HG03280 (cell line): ENCODE measurements at regions not wholly inside any gene's neighbourhood (a gene's known extent, or its start where the extent isn't known, plus 50 kb on each side); places are given as distances from the start of the nearest gene placed in this dataset.

ENCODE experiments used
- ATAC-seq: cut with Tn5 transposase; IDR thresholded peaks from one replicate; pipeline ENCODE4 v1.9.1; 2021; ENCODE audit warnings: mild to moderate bottlenecking, moderate library complexity; ENCODE audit not compliant: unreplicated experiment

DNA sequence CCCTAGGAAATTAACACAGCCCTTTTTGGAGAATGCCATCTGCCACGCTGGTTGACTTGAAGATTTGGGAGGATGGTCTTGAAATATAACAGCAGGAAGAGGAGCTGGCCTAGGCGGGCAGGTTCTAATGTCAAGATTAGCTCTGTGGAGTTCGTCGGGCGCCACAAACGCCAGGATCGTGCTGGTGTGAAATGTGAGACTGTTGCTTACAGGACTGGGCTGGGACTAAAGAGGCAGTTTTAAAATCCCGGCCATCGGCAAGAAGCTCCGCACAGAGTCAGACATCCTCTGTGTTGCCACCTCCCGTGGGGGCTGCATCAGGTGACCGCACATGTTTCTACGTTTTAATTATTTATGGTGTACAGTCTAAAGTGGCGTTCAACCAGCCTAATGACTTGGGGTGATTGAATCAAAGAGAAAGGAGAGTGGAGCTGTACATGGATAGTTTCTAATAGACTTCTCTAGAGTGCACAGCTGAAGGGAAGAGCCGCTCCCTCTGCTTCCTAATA lies 99.4 kb upstream of the BCL11A start:
- no peak for ATAC-seq

GRCh38 chr2:60657673-60658072 lies 98.4 kb upstream of the PAPOLG start:
- ATAC-seq, result no peak

DNA sequence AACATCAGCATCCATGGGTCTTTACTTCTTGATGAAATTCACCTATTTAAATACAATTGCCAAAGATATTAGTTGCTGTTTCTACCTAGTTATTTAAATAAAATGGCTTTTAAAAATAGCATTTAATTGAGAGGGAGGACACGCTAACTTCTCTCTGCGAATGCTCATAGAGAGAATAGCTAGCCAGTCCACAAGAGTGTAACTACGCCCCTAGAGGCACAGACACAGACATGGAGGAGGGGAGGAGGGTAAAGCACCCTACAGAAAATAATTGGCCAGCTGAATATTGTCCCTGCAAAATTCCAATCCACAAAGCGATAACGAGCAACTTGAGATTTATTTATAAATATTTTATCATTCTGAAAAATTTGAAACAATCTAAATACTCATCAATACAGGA lies 97.0 kb upstream of the PAPOLG start:
- no peak for ATAC-seq

DNA sequence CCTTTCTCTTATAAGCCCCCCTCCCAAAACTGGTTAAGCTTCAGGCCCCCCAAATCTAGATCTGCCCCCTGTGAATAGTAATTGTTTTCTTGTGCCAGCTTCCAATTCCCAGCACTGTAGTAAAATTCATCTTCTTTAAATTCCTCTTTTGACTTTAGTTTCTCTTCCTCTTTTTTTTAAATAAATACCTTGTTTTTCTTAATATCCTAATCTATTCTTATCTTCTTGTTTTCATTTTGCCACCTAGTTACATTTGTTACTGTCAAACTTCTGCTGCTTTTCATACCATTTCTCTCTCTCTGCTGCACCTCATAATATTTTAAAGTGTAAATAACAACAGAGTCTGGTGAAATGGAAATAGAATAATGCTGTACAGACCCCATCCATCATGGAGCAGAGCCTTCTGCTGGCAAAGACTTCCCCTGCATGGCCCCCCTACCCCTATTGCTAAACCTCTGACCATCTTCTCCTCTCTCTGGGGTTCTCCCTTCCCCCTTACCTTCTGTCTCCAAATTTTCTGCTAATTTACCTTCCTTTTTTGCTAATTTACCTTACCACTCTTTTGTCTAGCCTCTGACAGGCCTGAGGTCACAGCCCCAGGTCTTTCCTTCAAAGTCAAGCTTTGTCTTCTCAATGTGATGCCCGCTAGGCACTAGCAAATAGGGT lies 94.9 kb upstream of the PAPOLG start:
- no peak for ATAC-seq

- no peak for ATAC-seq
Observed at GRCh38 chr2:60662781-60663180, 93.3 kb upstream of the PAPOLG start.

GRCh38 chr2:60671966-60672365 lies 84.1 kb upstream of the PAPOLG start:
- no peak for ATAC-seq

- ATAC-seq, result peak; percentile 99
Observed at GRCh38 chr2:60674524-60675165, 81.4 kb upstream of the PAPOLG start.

- ATAC-seq, result no peak
Observed at GRCh38 chr2:60675301-60675700, 80.8 kb upstream of the PAPOLG start.

GRCh38 chr2:60676706-60677330 lies 79.2 kb upstream of the PAPOLG start:
- no peak for ATAC-seq

GRCh38 chr2:60677356-60677755 lies 78.7 kb upstream of the PAPOLG start:
- ATAC-seq, result no peak

- no peak for ATAC-seq
Observed at GRCh38 chr2:60678551-60678950, 77.5 kb upstream of the PAPOLG start.

DNA sequence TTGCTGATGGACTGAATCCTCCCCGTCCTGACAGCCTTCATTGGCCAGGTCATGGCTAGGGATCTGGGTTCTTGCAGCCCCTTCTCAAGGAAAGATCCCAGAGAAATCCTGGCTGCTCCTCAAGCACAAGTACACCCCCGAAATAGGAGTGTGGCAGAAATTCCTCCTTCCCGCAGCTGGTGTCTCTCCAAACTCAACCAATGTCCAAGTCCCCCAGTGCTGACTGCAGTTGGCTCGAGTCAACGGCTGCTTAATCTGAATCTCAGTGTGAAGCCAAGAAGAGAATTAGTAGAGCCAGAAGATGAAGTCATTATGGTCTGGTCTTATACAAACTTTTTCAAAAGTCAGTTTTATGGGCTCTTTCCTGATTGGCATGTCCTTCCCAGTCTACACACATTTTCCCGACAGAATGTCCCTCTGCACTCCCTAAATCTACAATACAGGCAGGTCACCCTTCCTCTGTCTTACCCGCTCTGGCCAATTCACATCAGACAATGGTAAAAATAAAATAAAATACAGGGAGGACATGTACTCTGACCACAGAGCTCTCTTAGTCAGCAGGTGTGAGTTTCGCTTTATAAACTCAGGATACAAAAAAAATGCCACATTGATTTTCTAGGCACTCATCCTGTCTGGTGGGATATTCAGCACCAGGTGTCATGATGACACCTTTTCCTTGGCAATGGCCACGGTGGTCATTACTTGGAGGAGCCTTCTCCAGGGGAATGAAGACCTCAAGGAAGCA lies 76.9 kb upstream of the PAPOLG start:
- no peak for ATAC-seq

GRCh38 chr2:60693551-60693950 lies 62.5 kb upstream of the PAPOLG start:
- ATAC-seq, result no peak

- ATAC-seq, result no peak
Observed at GRCh38 chr2:60695793-60696192, 60.3 kb upstream of the PAPOLG start.

DNA sequence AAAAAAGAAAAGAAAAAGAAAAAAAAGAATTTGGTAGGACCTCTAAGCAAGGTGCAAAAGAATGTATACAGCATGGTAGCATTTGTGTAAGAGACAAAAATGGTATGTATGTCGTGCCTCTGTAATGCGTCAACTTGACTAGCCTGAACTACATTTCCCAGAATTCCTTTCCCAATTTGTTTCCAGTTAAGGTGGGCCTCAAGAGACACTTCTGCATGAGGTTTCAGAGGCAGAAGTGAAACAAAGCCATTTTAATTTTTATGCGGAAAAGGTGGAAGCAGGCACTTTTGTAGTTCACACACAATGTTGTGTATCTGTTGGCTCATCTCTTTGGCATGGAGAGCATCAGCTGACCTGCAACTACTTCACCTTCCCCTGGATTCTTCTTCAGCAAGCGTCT lies 56.5 kb upstream of the PAPOLG start:
- no peak for ATAC-seq

DNA sequence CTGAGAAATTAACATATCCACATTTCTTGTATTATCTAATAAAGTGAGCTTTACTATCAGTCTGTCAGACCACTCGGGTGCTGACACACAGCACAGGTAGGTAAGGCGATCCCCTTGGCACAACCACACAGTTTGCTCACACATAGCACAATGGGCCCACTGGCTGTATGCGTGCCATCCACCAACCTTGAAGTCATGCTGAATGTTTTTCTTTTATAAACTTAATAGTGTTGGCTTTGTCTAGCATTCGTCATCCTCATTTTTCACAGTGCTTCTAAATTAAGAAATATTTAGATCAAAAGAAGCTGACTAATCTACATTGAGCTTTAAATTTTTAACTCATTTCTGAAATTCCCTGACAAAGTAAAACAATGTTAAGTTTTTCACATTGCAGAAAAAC lies 50.0 kb upstream of the PAPOLG start:
- no peak for ATAC-seq
